WTC11 (cell line): ENCODE measurements at regions not wholly inside any gene's neighbourhood (a gene's known extent, or its start where the extent isn't known, plus 50 kb on each side); places are given as distances from the start of the nearest gene placed in this dataset.

Experiments
- ATAC-seq: fragments of 200-7000 bp; cut with Tn5 transposase; 2 replicates; pipeline ENCODE4 v1.10.0; 2021; ENCODE audit warnings: mild to moderate bottlenecking, moderate library complexity
- CTCF ChIA-PET: fragments of 300-600 bp; sonication (Branson Sonifier 250); formaldehyde crosslinking; loops from one replicate; lab custom pipeline; 2021; ENCODE audit warnings: antibody characterized with exemption; lab: Charles Lee
- POLR2A ChIA-PET: fragments of 350-600 bp; sonication (Branson Sonifier 250); formaldehyde crosslinking; loops from one replicate; lab custom pipeline; 2021; ENCODE audit warnings: antibody characterized with exemption; lab: Charles Lee
- DNase-seq: peaks from one replicate; pipeline ENCODE4 v3.0.0; 2021; ENCODE audit warnings: low spot score
- H3K27ac Mint-ChIP-seq: 2 replicates; pipeline ENCODE4 v1.8.0; 2021; ENCODE audit warnings: mixed read lengths
- H3K27me3 Mint-ChIP-seq: 2 replicates; pipeline ENCODE4 v1.8.0; 2021; ENCODE audit warnings: low read depth, mild to moderate bottlenecking, moderate library complexity, mixed read lengths
- H3K36me3 Mint-ChIP-seq: 2 replicates; pipeline ENCODE4 v1.8.0; 2021; ENCODE audit warnings: mixed read lengths
- H3K4me1 Mint-ChIP-seq: 2 replicates; pipeline ENCODE4 v1.8.0; 2022; ENCODE audit warnings: mixed read lengths
- H3K4me3 Mint-ChIP-seq: 2 replicates; pipeline ENCODE4 v1.8.0; 2021; ENCODE audit warnings: mild to moderate bottlenecking, moderate library complexity, mixed read lengths
- H3K9me3 Mint-ChIP-seq: 2 replicates; pipeline ENCODE4 v1.8.0; 2021; ENCODE audit warnings: mixed read lengths
- EMX1 ChIP-seq: fragments of 250-450 bp; sonication (Bioruptor Pico); IDR thresholded peaks from 2 replicates; pipeline ENCODE4 v1.8.0; 2021; ENCODE audit warnings: mild to moderate bottlenecking
- NFATC4 ChIP-seq: fragments of 250-450 bp; sonication (Bioruptor Pico); IDR thresholded peaks from 2 replicates; pipeline ENCODE4 v1.9.0; 2021; ENCODE audit warnings: mild to moderate bottlenecking
- NFYB ChIP-seq: sonication (generic); formaldehyde crosslinking; conservative IDR thresholded peaks from 2 replicates; pipeline ENCODE4 v1.8.0; 2022; ENCODE audit warnings: low read depth, missing genetic modification reagents
- OVOL2 ChIP-seq: fragments of 250-450 bp; sonication (Bioruptor Pico); IDR thresholded peaks from 2 replicates; pipeline ENCODE4 v1.9.0; 2021; ENCODE audit warnings: mild to moderate bottlenecking, borderline replicate concordance
- PRRX2 ChIP-seq: fragments of 250-450 bp; sonication (Bioruptor Pico); IDR thresholded peaks from 2 replicates; pipeline ENCODE4 v1.8.0; 2021; ENCODE audit warnings: mild to moderate bottlenecking
- ZNF138 ChIP-seq: sonication (generic); formaldehyde crosslinking; conservative IDR thresholded peaks from 2 replicates; pipeline ENCODE4 v1.8.1; 2022; ENCODE audit warnings: mild to moderate bottlenecking, moderate library complexity, missing genetic modification reagents
- ZNF423 ChIP-seq: fragments of 250-450 bp; sonication (Bioruptor Pico); IDR thresholded peaks from 2 replicates; pipeline ENCODE4 v2.1.2; 2022; ENCODE audit warnings: mild to moderate bottlenecking, moderate library complexity
- TF ChIP-seq, protein P1 (sequence below): sonication (generic); formaldehyde crosslinking; IDR thresholded peaks from 2 replicates; pipeline ENCODE4 v1.8.1; 2023; ENCODE audit warnings: mild to moderate bottlenecking, missing genetic modification reagents, moderate library complexity
- TF ChIP-seq, protein P2 (sequence below): fragments of 250-450 bp; sonication (Bioruptor Pico); IDR thresholded peaks from 2 replicates; pipeline ENCODE4 v2.1.2; 2022; ENCODE audit warnings: mild to moderate bottlenecking, moderate library complexity
- TF ChIP-seq, protein P3 (sequence below): fragments of 250-450 bp; sonication (Bioruptor Pico); IDR thresholded peaks from 2 replicates; pipeline ENCODE4 v1.9.0; 2021; ENCODE audit warnings: moderate library complexity, mild to moderate bottlenecking, inconsistent platforms, borderline replicate concordance
- TF ChIP-seq, protein P4 (sequence below): fragments of 250-450 bp; sonication (Bioruptor Pico); IDR thresholded peaks from 2 replicates; pipeline ENCODE4 v1.9.0; 2021; ENCODE audit warnings: mild to moderate bottlenecking
- TF ChIP-seq, protein P5 (sequence below): fragments of 250-450 bp; sonication (Bioruptor Pico); conservative IDR thresholded peaks from 2 replicates; pipeline ENCODE4 v1.9.0; 2021; ENCODE audit warnings: mild to moderate bottlenecking
- TF ChIP-seq, protein P6 (sequence below): fragments of 250-450 bp; sonication (Bioruptor Pico); IDR thresholded peaks from 2 replicates; pipeline ENCODE4 v1.8.0; 2021; ENCODE audit warnings: mild to moderate bottlenecking
- TF ChIP-seq, protein P7 (sequence below): sonication (generic); formaldehyde crosslinking; IDR thresholded peaks from 2 replicates; pipeline ENCODE4 v1.8.0; 2023; ENCODE audit warnings: mild to moderate bottlenecking, missing genetic modification reagents

DNA sequence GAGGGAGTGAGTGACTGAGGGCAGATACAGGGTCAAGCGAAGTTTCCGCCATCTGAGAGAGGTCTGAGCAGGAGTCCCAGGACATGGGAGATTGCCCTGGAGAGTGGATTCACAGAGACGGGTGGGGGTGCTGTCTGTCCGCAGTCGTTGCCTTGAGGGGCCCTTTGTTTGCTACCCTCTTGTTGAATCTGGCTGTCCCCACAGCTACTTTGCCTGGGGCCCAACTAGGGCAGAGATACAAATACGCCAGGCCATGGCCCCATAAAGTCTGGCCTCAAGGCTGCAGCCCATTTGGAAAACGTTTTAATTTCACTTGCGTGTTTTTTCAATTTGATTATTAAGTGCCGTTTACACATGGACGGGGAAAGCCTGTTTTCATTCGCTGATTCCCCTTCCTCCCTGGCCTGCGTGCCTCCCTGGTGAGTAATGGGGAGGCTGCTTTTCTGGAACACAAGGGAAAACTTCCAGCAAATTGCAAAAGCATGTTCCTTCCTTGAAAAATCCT, 134.4 kb downstream of the SMIM20 start:
- H3K9me3 Mint-ChIP-seq = peaks cover 13% of the 10 kb centered on the region
- 0 out of 2 replicates have a peak, but pooled peaks cover 2% of the 10 kb centered on the region for H3K36me3 Mint-ChIP-seq
- TF ChIP-seq NFYB (CRISPR knock-in tag) (no peak), ZNF423 (CRISPR knock-in tag) (no peak), OVOL2 (CRISPR knock-in tag) (no peak), PRRX2 (CRISPR knock-in tag) (no peak), NFATC4 (CRISPR knock-in tag) (no peak), EMX1 (CRISPR knock-in tag) (no peak), ZNF138 (CRISPR knock-in tag) (no peak)
- TF ChIP-seq, protein P1, sequence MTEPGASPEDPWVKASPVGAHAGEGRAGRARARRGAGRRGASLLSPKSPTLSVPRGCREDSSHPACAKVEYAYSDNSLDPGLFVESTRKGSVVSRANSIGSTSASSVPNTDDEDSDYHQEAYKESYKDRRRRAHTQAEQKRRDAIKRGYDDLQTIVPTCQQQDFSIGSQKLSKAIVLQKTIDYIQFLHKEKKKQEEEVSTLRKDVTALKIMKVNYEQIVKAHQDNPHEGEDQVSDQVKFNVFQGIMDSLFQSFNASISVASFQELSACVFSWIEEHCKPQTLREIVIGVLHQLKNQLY (CRISPR knock-in tag) = no peak
- TF ChIP-seq, protein P2, sequence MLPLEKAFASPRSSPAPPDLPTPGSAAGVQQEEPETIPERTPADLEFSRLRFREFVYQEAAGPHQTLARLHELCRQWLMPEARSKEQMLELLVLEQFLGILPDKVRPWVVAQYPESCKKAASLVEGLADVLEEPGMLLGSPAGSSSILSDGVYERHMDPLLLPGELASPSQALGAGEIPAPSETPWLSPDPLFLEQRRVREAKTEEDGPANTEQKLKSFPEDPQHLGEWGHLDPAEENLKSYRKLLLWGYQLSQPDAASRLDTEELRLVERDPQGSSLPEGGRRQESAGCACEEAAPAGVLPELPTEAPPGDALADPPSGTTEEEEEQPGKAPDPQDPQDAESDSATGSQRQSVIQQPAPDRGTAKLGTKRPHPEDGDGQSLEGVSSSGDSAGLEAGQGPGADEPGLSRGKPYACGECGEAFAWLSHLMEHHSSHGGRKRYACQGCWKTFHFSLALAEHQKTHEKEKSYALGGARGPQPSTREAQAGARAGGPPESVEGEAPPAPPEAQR (CRISPR knock-in tag) = no peak
- TF ChIP-seq, protein P3, sequence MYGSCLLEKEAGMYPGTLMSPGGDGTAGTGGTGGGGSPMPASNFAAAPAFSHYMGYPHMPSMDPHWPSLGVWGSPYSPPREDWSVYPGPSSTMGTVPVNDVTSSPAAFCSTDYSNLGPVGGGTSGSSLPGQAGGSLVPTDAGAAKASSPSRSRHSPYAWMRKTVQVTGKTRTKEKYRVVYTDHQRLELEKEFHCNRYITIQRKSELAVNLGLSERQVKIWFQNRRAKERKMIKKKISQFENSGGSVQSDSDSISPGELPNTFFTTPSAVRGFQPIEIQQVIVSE (CRISPR knock-in tag) = no peak
- TF ChIP-seq, protein P4, sequence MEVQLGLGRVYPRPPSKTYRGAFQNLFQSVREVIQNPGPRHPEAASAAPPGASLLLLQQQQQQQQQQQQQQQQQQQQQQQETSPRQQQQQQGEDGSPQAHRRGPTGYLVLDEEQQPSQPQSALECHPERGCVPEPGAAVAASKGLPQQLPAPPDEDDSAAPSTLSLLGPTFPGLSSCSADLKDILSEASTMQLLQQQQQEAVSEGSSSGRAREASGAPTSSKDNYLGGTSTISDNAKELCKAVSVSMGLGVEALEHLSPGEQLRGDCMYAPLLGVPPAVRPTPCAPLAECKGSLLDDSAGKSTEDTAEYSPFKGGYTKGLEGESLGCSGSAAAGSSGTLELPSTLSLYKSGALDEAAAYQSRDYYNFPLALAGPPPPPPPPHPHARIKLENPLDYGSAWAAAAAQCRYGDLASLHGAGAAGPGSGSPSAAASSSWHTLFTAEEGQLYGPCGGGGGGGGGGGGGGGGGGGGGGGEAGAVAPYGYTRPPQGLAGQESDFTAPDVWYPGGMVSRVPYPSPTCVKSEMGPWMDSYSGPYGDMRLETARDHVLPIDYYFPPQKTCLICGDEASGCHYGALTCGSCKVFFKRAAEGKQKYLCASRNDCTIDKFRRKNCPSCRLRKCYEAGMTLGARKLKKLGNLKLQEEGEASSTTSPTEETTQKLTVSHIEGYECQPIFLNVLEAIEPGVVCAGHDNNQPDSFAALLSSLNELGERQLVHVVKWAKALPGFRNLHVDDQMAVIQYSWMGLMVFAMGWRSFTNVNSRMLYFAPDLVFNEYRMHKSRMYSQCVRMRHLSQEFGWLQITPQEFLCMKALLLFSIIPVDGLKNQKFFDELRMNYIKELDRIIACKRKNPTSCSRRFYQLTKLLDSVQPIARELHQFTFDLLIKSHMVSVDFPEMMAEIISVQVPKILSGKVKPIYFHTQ (CRISPR knock-in tag) = no peak
- TF ChIP-seq, protein P5, sequence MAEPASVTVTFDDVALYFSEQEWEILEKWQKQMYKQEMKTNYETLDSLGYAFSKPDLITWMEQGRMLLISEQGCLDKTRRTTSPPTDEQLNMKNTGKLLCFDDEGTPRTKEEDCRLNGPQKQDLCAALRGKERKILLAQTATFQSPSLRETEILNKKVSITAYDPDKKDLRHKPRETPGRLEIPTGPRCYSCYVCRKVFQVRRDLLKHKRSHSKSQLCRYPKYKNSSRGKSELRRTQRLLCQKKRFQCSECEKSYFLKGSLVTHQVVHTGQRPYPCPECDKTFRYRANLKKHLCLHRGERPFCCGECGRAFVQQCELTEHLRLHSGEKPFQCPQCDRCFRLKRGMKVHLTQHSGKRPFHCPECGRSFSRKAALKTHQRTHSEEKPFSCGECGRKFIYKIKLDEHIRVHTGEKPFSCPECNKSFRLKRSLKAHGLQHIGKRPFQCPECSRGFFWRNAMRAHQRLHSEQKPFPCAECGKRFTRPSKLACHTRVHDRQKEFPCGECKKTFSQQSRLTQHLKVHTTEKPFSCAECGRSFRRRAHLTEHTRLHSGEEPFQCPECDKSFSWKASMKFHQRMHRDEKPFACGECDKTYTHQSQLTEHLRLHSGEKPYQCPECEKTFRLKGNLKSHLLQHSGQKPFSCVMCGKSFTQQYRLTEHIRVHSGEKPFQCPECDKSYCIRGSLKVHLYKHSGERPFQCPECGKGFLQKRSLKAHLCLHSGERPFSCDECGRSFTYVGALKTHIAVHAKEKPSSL = no peak
- TF ChIP-seq, protein P6, sequence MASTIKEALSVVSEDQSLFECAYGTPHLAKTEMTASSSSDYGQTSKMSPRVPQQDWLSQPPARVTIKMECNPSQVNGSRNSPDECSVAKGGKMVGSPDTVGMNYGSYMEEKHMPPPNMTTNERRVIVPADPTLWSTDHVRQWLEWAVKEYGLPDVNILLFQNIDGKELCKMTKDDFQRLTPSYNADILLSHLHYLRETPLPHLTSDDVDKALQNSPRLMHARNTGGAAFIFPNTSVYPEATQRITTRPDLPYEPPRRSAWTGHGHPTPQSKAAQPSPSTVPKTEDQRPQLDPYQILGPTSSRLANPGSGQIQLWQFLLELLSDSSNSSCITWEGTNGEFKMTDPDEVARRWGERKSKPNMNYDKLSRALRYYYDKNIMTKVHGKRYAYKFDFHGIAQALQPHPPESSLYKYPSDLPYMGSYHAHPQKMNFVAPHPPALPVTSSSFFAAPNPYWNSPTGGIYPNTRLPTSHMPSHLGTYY = no peak
- TF ChIP-seq, protein P7, sequence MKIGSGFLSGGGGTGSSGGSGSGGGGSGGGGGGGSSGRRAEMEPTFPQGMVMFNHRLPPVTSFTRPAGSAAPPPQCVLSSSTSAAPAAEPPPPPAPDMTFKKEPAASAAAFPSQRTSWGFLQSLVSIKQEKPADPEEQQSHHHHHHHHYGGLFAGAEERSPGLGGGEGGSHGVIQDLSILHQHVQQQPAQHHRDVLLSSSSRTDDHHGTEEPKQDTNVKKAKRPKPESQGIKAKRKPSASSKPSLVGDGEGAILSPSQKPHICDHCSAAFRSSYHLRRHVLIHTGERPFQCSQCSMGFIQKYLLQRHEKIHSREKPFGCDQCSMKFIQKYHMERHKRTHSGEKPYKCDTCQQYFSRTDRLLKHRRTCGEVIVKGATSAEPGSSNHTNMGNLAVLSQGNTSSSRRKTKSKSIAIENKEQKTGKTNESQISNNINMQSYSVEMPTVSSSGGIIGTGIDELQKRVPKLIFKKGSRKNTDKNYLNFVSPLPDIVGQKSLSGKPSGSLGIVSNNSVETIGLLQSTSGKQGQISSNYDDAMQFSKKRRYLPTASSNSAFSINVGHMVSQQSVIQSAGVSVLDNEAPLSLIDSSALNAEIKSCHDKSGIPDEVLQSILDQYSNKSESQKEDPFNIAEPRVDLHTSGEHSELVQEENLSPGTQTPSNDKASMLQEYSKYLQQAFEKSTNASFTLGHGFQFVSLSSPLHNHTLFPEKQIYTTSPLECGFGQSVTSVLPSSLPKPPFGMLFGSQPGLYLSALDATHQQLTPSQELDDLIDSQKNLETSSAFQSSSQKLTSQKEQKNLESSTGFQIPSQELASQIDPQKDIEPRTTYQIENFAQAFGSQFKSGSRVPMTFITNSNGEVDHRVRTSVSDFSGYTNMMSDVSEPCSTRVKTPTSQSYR (CRISPR knock-in tag) = no peak
- DNase-seq (no peak), ATAC-seq (no peak; the same call in 1 of the 2 replicates)
- H3K27me3 Mint-ChIP-seq = peaks cover 3% of the 10 kb centered on the region; the same call in 1 of the 2 replicates
- ChIA-PET POLR2A (no interaction called here), CTCF (no interaction called here)
- no peak overlapping the region for H3K27ac Mint-ChIP-seq
- no peak overlapping the region for H3K4me3 Mint-ChIP-seq
- peaks cover 18% of the 10 kb centered on the region for H3K4me1 Mint-ChIP-seq
